ENCODE measurements at regions not wholly inside any gene's neighbourhood (a gene's known extent, or its start where the extent isn't known, plus 50 kb on each side); places are given as distances from the start of the nearest gene placed in this dataset.

DNA sequence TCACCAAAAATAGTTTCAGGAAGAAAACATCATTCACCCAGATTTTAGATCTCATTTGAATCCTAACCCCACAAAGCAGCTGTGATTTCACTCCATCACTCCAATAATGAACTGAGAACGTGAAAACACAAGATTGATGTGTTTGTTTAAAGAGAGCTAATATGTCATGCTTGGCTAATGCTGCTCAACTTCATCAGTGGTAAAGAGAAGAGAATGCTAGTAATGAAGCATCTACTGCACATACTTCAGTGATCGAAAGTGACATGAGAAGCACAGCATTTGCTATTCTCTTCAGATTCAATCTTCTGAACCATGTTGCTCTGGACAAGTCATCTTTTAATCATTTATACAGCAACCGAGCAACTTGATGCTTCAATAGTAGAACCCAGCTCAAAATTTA is 874.7 kb downstream of the EFNA5 start:
- TF ChIP-seq, protein P1, sequence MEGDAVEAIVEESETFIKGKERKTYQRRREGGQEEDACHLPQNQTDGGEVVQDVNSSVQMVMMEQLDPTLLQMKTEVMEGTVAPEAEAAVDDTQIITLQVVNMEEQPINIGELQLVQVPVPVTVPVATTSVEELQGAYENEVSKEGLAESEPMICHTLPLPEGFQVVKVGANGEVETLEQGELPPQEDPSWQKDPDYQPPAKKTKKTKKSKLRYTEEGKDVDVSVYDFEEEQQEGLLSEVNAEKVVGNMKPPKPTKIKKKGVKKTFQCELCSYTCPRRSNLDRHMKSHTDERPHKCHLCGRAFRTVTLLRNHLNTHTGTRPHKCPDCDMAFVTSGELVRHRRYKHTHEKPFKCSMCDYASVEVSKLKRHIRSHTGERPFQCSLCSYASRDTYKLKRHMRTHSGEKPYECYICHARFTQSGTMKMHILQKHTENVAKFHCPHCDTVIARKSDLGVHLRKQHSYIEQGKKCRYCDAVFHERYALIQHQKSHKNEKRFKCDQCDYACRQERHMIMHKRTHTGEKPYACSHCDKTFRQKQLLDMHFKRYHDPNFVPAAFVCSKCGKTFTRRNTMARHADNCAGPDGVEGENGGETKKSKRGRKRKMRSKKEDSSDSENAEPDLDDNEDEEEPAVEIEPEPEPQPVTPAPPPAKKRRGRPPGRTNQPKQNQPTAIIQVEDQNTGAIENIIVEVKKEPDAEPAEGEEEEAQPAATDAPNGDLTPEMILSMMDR (IDR thresholded peaks at IDR 0.05 in 4 of 5, conservative IDR thresholded peaks at IDR 0.05 in 1 of 5) = no peak
- TF ChIP-seq POLR2A (IDR thresholded peaks at IDR 0.05) = no peak
